Neural cell (in vitro differentiated cells): ENCODE measurements at regions not wholly inside any gene's neighbourhood (a gene's known extent, or its start where the extent isn't known, plus 50 kb on each side); places are given as distances from the start of the nearest gene placed in this dataset.

ENCODE experiments used
- H2AFZ ChIP-seq: fragments of 200-600, 300-800 bp; sonication (generic), shearing (Covaris generic); 2 replicates; pipeline ENCODE4 v1.6.0; 2014; ENCODE audit warnings: low read depth, mild to moderate bottlenecking, antibody characterized with exemption, low read length, moderate library complexity
- H3F3A ChIP-seq: fragments of 200-600 bp; shearing (Covaris generic); 2 replicates; pipeline ENCODE4 v1.6.1; 2016; ENCODE audit warnings: mild to moderate bottlenecking, moderate library complexity, mixed read lengths, antibody characterized with exemption, low read length; ENCODE audit not compliant: insufficient read depth, poor library complexity, severe bottlenecking
- H3K27ac ChIP-seq: fragments of 200-600, 300-800 bp; sonication (generic), shearing (Covaris generic); 2 replicates; pipeline ENCODE4 v1.5.1; 2014; ENCODE audit warnings: mild to moderate bottlenecking, low read length, moderate library complexity
- H3K27me3 ChIP-seq: fragments of 300-800, 200-600 bp; sonication (generic), shearing (Covaris generic); 2 replicates; pipeline ENCODE4 v1.6.0; 2014; ENCODE audit warnings: mild to moderate bottlenecking, low read depth, low read length, moderate library complexity; ENCODE audit not compliant: insufficient read depth
- H3K36me3 ChIP-seq: fragments of 300-800, 200-600 bp; sonication (generic), shearing (Covaris generic); 2 replicates; pipeline ENCODE4 v1.5.1; 2014; ENCODE audit warnings: mild to moderate bottlenecking, antibody characterized with exemption, low read length, moderate library complexity; ENCODE audit not compliant: insufficient read depth
- H3K4me2 ChIP-seq: fragments of 300-800, 200-600 bp; sonication (generic), shearing (Covaris generic); 2 replicates; pipeline ENCODE4 v1.6.0; 2014; ENCODE audit warnings: mild to moderate bottlenecking, low read length
- H3K4me3 ChIP-seq: fragments of 300-800, 200-600 bp; sonication (generic), shearing (Covaris generic); 2 replicates; pipeline ENCODE4 v1.5.1; 2014; ENCODE audit warnings: mild to moderate bottlenecking, low read length, moderate library complexity
- H3K79me2 ChIP-seq: fragments of 200-600 bp; shearing (Covaris generic); replicated peaks from 2 replicates; pipeline ENCODE4 v1.6.0; 2014; ENCODE audit warnings: mild to moderate bottlenecking, low read length, moderate library complexity; ENCODE audit not compliant: insufficient read depth
- H3K9ac ChIP-seq: fragments of 300-800, 200-600 bp; sonication (generic), shearing (Covaris generic); 2 replicates; pipeline ENCODE4 v1.6.1; 2016; ENCODE audit warnings: mild to moderate bottlenecking, low read length, mixed read lengths
- H3K9me2 ChIP-seq: fragments of 200-600 bp; shearing (Covaris generic); 2 replicates; pipeline ENCODE4 v1.6.1; 2016; ENCODE audit warnings: mild to moderate bottlenecking, low read length, mixed read lengths; ENCODE audit not compliant: insufficient read depth
- H3K9me3 ChIP-seq: fragments of 200-600, 300-800 bp; sonication (generic), shearing (Covaris generic); 2 replicates; pipeline ENCODE4 v1.6.1; 2016; ENCODE audit warnings: mild to moderate bottlenecking, mixed run types, low read length, moderate library complexity, mixed read lengths
- H4K20me1 ChIP-seq: fragments of 200-600 bp; shearing (Covaris generic); 2 replicates; pipeline ENCODE4 v1.6.1; 2016; ENCODE audit warnings: mild to moderate bottlenecking, mixed run types; ENCODE audit not compliant: insufficient read depth
- EP300 ChIP-seq: fragments of 450-650 bp; conservative IDR thresholded peaks from 2 replicates; pipeline ENCODE4 v1.6.1; 2014; ENCODE audit warnings: antibody characterized with exemption, mild to moderate bottlenecking, moderate library complexity; ENCODE audit not compliant: poor library complexity, severe bottlenecking
- EZH2 ChIP-seq: fragments of 200-600, 300-800 bp; shearing (Covaris generic), sonication (generic); IDR thresholded peaks from 2 replicates; pipeline ENCODE4 v1.6.1; 2014; ENCODE audit warnings: antibody characterized with exemption, low read length, borderline replicate concordance, mild to moderate bottlenecking; ENCODE audit not compliant: insufficient read depth, poor library complexity, severe bottlenecking
- MXI1 ChIP-seq: fragments of 450-650 bp; conservative IDR thresholded peaks from 2 replicates; pipeline ENCODE4 v1.6.1; 2014; ENCODE audit warnings: antibody characterized with exemption, mild to moderate bottlenecking; ENCODE audit not compliant: poor library complexity, severe bottlenecking
- POLR2AphosphoS5 ChIP-seq: IDR thresholded peaks from 2 replicates; pipeline ENCODE4 v1.6.1; 2012
- RAD21 ChIP-seq: fragments of 450-650 bp; conservative IDR thresholded peaks from 2 replicates; pipeline ENCODE4 v1.6.1; 2014; ENCODE audit warnings: antibody characterized with exemption, mild to moderate bottlenecking, moderate library complexity
- SMC3 ChIP-seq: fragments of 450-650 bp; conservative IDR thresholded peaks from 2 replicates; pipeline ENCODE4 v1.6.1; 2014; ENCODE audit warnings: antibody characterized with exemption, mild to moderate bottlenecking, moderate library complexity; ENCODE audit not compliant: poor library complexity
- TAF1 ChIP-seq: IDR thresholded peaks from 2 replicates; pipeline ENCODE4 v1.6.1; 2012; ENCODE audit warnings: low read depth
- TF ChIP-seq, protein P1 (sequence below): fragments of 450-650 bp; IDR thresholded peaks from 2 replicates; pipeline ENCODE4 v1.5.1; 2014; ENCODE audit warnings: antibody characterized with exemption, mild to moderate bottlenecking, moderate library complexity; ENCODE audit not compliant: poor library complexity, severe bottlenecking
- TF ChIP-seq, protein P2 (sequence below): IDR thresholded peaks from 2 replicates; pipeline ENCODE4 v1.6.1; 2012; ENCODE audit warnings: borderline replicate concordance

DNA sequence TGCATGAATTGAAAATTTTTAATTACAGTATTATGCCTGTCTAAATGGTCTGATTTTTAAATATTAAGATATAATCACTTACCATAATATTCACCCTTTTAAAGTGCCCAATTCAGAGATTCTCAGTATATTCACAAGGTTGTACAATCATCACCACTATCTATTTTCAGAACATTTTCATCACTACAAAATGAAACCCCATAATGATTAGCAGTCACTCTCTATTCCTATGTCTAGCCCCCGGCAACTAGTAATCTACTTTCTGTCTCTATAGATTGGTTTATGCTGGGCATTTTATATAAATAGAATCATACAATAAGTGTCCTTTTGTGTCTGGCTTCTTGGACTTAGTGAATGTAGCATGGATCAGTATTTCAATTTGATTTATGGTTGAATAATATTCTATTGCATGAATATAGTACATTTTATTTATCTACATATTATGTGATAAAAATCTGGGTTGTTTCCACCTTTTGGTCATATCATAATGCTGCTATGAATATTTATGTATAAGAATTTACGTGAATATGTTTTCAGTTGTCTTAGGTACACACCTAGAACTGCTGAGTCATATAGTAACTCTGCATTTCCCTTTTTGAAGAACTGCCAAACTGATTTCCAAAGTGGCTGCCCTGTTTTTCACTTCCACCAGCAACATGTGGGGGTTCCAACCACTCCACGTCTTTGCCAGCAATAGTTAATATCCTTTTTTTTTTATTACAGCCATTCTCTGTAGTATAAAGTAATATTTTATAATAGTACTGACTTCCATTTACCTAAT is 485.7 kb upstream of the ZNF385D start:
- H3K9ac ChIP-seq: no peak overlapping the region
- H4K20me1 ChIP-seq: no peaks in the 10 kb centered on the region
- no peaks in the 10 kb centered on the region for H3K9me3 ChIP-seq
- H3K79me2 ChIP-seq: no peaks in the 10 kb centered on the region
- H3K9me2 ChIP-seq: no peaks in the 10 kb centered on the region
- no peak overlapping the region for H3K4me3 ChIP-seq
- H3K27me3 ChIP-seq: no peaks in the 10 kb centered on the region
- H3K4me2 ChIP-seq: no peak overlapping the region
- TF ChIP-seq POLR2AphosphoS5 (no peak), MXI1 (no peak), EZH2 (no peak), RAD21 (no peak), SMC3 (no peak), EP300 (no peak), TAF1 (no peak)
- TF ChIP-seq, protein P1, sequence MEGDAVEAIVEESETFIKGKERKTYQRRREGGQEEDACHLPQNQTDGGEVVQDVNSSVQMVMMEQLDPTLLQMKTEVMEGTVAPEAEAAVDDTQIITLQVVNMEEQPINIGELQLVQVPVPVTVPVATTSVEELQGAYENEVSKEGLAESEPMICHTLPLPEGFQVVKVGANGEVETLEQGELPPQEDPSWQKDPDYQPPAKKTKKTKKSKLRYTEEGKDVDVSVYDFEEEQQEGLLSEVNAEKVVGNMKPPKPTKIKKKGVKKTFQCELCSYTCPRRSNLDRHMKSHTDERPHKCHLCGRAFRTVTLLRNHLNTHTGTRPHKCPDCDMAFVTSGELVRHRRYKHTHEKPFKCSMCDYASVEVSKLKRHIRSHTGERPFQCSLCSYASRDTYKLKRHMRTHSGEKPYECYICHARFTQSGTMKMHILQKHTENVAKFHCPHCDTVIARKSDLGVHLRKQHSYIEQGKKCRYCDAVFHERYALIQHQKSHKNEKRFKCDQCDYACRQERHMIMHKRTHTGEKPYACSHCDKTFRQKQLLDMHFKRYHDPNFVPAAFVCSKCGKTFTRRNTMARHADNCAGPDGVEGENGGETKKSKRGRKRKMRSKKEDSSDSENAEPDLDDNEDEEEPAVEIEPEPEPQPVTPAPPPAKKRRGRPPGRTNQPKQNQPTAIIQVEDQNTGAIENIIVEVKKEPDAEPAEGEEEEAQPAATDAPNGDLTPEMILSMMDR: no peak
- TF ChIP-seq, protein P2, sequence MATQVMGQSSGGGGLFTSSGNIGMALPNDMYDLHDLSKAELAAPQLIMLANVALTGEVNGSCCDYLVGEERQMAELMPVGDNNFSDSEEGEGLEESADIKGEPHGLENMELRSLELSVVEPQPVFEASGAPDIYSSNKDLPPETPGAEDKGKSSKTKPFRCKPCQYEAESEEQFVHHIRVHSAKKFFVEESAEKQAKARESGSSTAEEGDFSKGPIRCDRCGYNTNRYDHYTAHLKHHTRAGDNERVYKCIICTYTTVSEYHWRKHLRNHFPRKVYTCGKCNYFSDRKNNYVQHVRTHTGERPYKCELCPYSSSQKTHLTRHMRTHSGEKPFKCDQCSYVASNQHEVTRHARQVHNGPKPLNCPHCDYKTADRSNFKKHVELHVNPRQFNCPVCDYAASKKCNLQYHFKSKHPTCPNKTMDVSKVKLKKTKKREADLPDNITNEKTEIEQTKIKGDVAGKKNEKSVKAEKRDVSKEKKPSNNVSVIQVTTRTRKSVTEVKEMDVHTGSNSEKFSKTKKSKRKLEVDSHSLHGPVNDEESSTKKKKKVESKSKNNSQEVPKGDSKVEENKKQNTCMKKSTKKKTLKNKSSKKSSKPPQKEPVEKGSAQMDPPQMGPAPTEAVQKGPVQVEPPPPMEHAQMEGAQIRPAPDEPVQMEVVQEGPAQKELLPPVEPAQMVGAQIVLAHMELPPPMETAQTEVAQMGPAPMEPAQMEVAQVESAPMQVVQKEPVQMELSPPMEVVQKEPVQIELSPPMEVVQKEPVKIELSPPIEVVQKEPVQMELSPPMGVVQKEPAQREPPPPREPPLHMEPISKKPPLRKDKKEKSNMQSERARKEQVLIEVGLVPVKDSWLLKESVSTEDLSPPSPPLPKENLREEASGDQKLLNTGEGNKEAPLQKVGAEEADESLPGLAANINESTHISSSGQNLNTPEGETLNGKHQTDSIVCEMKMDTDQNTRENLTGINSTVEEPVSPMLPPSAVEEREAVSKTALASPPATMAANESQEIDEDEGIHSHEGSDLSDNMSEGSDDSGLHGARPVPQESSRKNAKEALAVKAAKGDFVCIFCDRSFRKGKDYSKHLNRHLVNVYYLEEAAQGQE: no peak
- H3F3A ChIP-seq: no peaks in the 10 kb centered on the region
- no peak overlapping the region for H3K27ac ChIP-seq
- no peaks in the 10 kb centered on the region for H3K36me3 ChIP-seq
- no peak overlapping the region for H2AFZ ChIP-seq

DNA sequence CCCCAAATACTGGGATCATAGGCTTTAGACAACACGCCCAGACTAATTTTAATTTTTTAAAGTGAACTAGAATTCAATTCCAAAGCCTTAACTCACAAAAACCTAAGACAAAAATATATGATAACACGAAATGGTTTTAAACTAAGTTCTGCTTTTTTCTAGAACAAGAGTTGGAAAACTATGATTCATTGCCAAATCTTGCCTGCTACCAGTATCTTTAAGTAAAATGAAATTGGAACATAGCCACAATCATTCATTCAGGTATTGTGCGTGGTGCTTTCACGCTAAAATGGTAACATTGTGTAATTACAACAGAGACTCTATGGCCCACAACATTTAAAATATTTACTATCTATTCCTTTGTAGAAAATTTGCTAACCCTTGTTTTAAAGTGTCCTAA is 488.0 kb upstream of the ZNF385D start:
- no peak overlapping the region for H3K27ac ChIP-seq
- no peak overlapping the region for H3K9ac ChIP-seq
- no peak overlapping the region for H2AFZ ChIP-seq
- TF ChIP-seq TAF1 (no peak), POLR2AphosphoS5 (no peak), EP300 (no peak), RAD21 (no peak), SMC3 (no peak), EZH2 (no peak), MXI1 (no peak)
- TF ChIP-seq, protein P2: no peak
- TF ChIP-seq, protein P1: no peak
- H3K4me2 ChIP-seq: no peak overlapping the region
- no peaks in the 10 kb centered on the region for H3F3A ChIP-seq
- no peaks in the 10 kb centered on the region for H4K20me1 ChIP-seq
- H3K36me3 ChIP-seq: no peaks in the 10 kb centered on the region
- no peaks in the 10 kb centered on the region for H3K9me2 ChIP-seq
- no peak overlapping the region for H3K4me3 ChIP-seq
- no peaks in the 10 kb centered on the region for H3K9me3 ChIP-seq
- H3K79me2 ChIP-seq: no peaks in the 10 kb centered on the region
- no peaks in the 10 kb centered on the region for H3K27me3 ChIP-seq
